Ishikawa (cell line): ENCODE measurements at regions not wholly inside any gene's neighbourhood (a gene's known extent, or its start where the extent isn't known, plus 50 kb on each side); places are given as distances from the start of the nearest gene placed in this dataset.

Experiments
- CEBPB ChIP-seq: IDR thresholded peaks from 2 replicates; pipeline ENCODE4 v1.6.1; 2012
- CREB1 ChIP-seq: IDR thresholded peaks from 2 replicates; pipeline ENCODE4 v1.6.1; 2012; ENCODE audit warnings: low read depth
- EGR1 ChIP-seq: IDR thresholded peaks from 2 replicates; pipeline ENCODE4 v1.6.1; 2012
- EP300 ChIP-seq: IDR thresholded peaks from 2 replicates; pipeline ENCODE4 v1.6.1; 2012; ENCODE audit warnings: borderline replicate concordance
- FOXM1 ChIP-seq: IDR thresholded peaks from 2 replicates; pipeline ENCODE4 v1.6.1; 2012; ENCODE audit warnings: low read depth, borderline replicate concordance
- MAX ChIP-seq: IDR thresholded peaks from 2 replicates; pipeline ENCODE4 v1.6.1; 2012
- NFIC ChIP-seq: IDR thresholded peaks from 2 replicates; pipeline ENCODE4 v1.6.1; 2012
- RAD21 ChIP-seq: IDR thresholded peaks from 2 replicates; pipeline ENCODE4 v1.6.1; 2012; ENCODE audit warnings: low read depth
- REST ChIP-seq: IDR thresholded peaks from 2 replicates; pipeline ENCODE4 v1.6.1; 2012; ENCODE audit warnings: low read depth, mild to moderate bottlenecking
- TAF1 ChIP-seq: IDR thresholded peaks from 2 replicates; pipeline ENCODE4 v1.6.1; 2012; ENCODE audit warnings: low read depth, mild to moderate bottlenecking
- TEAD4 ChIP-seq: IDR thresholded peaks from 2 replicates; pipeline ENCODE4 v1.6.1; 2012
- USF1 ChIP-seq: IDR thresholded peaks from 2 replicates; pipeline ENCODE4 v1.6.1; 2012
- YY1 ChIP-seq: IDR thresholded peaks from 2 replicates; pipeline ENCODE4 v1.6.1; 2012; ENCODE audit warnings: low read depth

GRCh38 chrX:113429011-113429410 is 588.4 kb upstream of the AMOT start:
- TF ChIP-seq REST (no peak), EP300 (no peak), CEBPB (no peak), TAF1 (no peak), MAX (no peak), RAD21 (no peak), YY1 (no peak), FOXM1 (no peak), NFIC (no peak), CREB1 (no peak), EGR1 (no peak), USF1 (no peak), TEAD4 (no peak)
